Loucy (cell line): ENCODE measurements at regions not wholly inside any gene's neighbourhood (a gene's known extent, or its start where the extent isn't known, plus 50 kb on each side); places are given as distances from the start of the nearest gene placed in this dataset.

ENCODE experiments used
- CTCF ChIP-seq: fragments of 200-600 bp; sonication (generic); conservative IDR thresholded peaks from 2 replicates; pipeline ENCODE4 v1.5.1; 2014; ENCODE audit warnings: mild to moderate bottlenecking, antibody characterized with exemption, low read length
- EZH2phosphoT487 ChIP-seq: fragments of 200-600 bp; IDR thresholded peaks from 2 replicates; pipeline ENCODE4 v1.6.1; 2018; ENCODE audit warnings: antibody characterized with exemption, mild to moderate bottlenecking, moderate library complexity, borderline replicate concordance

- TF ChIP-seq CTCF, result no peak
- TF ChIP-seq EZH2phosphoT487, result no peak
These were observed 637.3 kb downstream of the TUSC7 start for GRCh38 chr3:117346901-117347300.
